Esophagus squamous epithelium (tissue), 5 donors: ENCODE measurements at regions not wholly inside any gene's neighbourhood (a gene's known extent, or its start where the extent isn't known, plus 50 kb on each side); places are given as distances from the start of the nearest gene placed in this dataset.

Experiments
- DNase-seq: peaks from one replicate; lab custom pipeline; 2025; lab: John Stamatoyannopoulos, UW
- H3K27ac ChIP-seq, 4 donors: fragments of 200-600 bp; sonication (generic); one replicate each; pipeline ENCODE4 v1.5.1; 2016 to 2019; ENCODE audit warnings: mild to moderate bottlenecking in 1 of 4
- H3K27me3 ChIP-seq, 4 donors: fragments of 200-600 bp; sonication (generic); 1 replicate in 3 of 4; 2 replicates in 1 of 4; pipeline versions ENCODE4 v1.5.1 to v1.6.0; 2017 to 2021; ENCODE audit warnings: antibody characterized with exemption in 1 of 4
- H3K36me3 ChIP-seq, 3 donors: fragments of 200-600 bp; sonication (generic); one replicate each; pipeline ENCODE4 v1.5.1; 2016 to 2019
- H3K4me1 ChIP-seq, 3 donors: fragments of 200-600 bp; sonication (generic); one replicate each; pipeline ENCODE4 v1.5.1; 2017 to 2019
- H3K4me3 ChIP-seq, 4 donors: fragments of 200-600 bp; sonication (generic); 1 replicate in 3 of 4; 2 replicates in 1 of 4; pipeline ENCODE4 v1.5.1; 2016 to 2019; ENCODE audit warnings: mild to moderate bottlenecking in 2 of 4, moderate library complexity in 1 of 4
- H3K9me3 ChIP-seq, 3 donors: fragments of 200-600 bp; sonication (generic); one replicate each; pipeline ENCODE4 v1.5.1; 2016 to 2019
- CTCF ChIP-seq, 6 experiments: fragments of 450-650 bp in 4 of 6; fragments of 200-600 bp in 2 of 6; sonication (generic) in 2 of 6; IDR thresholded peaks; one replicate each; pipeline ENCODE4 v1.5.1; 2016 to 2019; ENCODE audit warnings: antibody characterized with exemption in 6 of 6, mild to moderate bottlenecking in 4 of 6, moderate library complexity in 4 of 6
- POLR2A ChIP-seq, 4 donors: fragments of 450-650 bp; IDR thresholded peaks; one replicate each; pipeline ENCODE4 v1.6.1; 2017; ENCODE audit warnings: antibody characterized with exemption in 4 of 4, mild to moderate bottlenecking in 4 of 4, moderate library complexity in 3 of 4
- WGBS, 2 donors: methylation state at CpG; one replicate each; pipeline ENCODE4 v1.1.5; 2018; 5-methylcytosine and 5-hydroxymethylcytosine counted together
- intact Hi-C: fragments of 100-400 bp; cut with DNase I; formaldehyde crosslinking; loops from one replicate; pipeline ENCODE4 v1.15.0; 2022
- donor health status: DM: yes; HTN: yes; CAD: no.

GRCh38 chr3:72055436-72055835 lies 270.5 kb upstream of the PROK2 start:
- DNase-seq, result no peak
- Histone ChIP-seq H3K4me3 (no peak overlapping the region), H3K4me1 (no peaks in the 10 kb centered on the region), H3K9me3 (no peaks in the 10 kb centered on the region), H3K27ac (no peak overlapping the region), H3K27me3 (no peaks in the 10 kb centered on the region), H3K36me3 (no peaks in the 10 kb centered on the region)
- 70 to 83% methylated on average over 1 of the region's 1 CpG for WGBS, 2 donors
- intact Hi-C loops, result no loop called here
- TF ChIP-seq CTCF (IDR thresholded peaks at IDR 0.05), result no peak
- TF ChIP-seq POLR2A (IDR thresholded peaks at IDR 0.05), result no peak

- DNase-seq, result no peak
- TF ChIP-seq CTCF (IDR thresholded peaks at IDR 0.05), result no peak
- TF ChIP-seq POLR2A (IDR thresholded peaks at IDR 0.05), result no peak
- WGBS, 2 donors, result 100% methylated on average over 1 of the region's 1 CpG
- H3K4me1 ChIP-seq, result no peaks in the 10 kb centered on the region
- no peaks in the 10 kb centered on the region for H3K36me3 ChIP-seq
- H3K27ac ChIP-seq, result no peak overlapping the region
- no peaks in the 10 kb centered on the region for H3K9me3 ChIP-seq
- intact Hi-C loops, result no loop called here
- H3K4me3 ChIP-seq, result no peak overlapping the region
- no peaks in the 10 kb centered on the region for H3K27me3 ChIP-seq
These were observed 270.0 kb upstream of the PROK2 start for GRCh38 chr3:72054976-72055375.

GRCh38 chr3:72052841-72053409 lies 268.0 kb upstream of the PROK2 start:
- WGBS, 2 donors, result 74 to 76% methylated on average over 8 of the region's 8 CpGs
- no peak overlapping the region for H3K27ac ChIP-seq
- H3K4me1 ChIP-seq, result no peaks in the 10 kb centered on the region
- intact Hi-C loops, result no loop called here
- no peaks in the 10 kb centered on the region for H3K36me3 ChIP-seq
- TF ChIP-seq CTCF (IDR thresholded peaks at IDR 0.05) (no peak), POLR2A (IDR thresholded peaks at IDR 0.05) (no peak)
- H3K4me3 ChIP-seq, result no peak overlapping the region
- no peaks in the 10 kb centered on the region for H3K9me3 ChIP-seq
- DNase-seq, result no peak
- no peaks in the 10 kb centered on the region for H3K27me3 ChIP-seq

GRCh38 chr3:72050771-72051170 lies 265.8 kb upstream of the PROK2 start:
- H3K9me3 ChIP-seq, result no peaks in the 10 kb centered on the region
- no peak for DNase-seq
- no peak overlapping the region for H3K27ac ChIP-seq
- H3K4me1 ChIP-seq, result no peaks in the 10 kb centered on the region
- no peaks in the 10 kb centered on the region for H3K27me3 ChIP-seq
- H3K4me3 ChIP-seq, result no peak overlapping the region
- TF ChIP-seq POLR2A (IDR thresholded peaks at IDR 0.05), result no peak
- WGBS, 2 donors, result 85 to 91% methylated on average over 5 of the region's 5 CpGs
- intact Hi-C loops, result no loop called here
- no peaks in the 10 kb centered on the region for H3K36me3 ChIP-seq

GRCh38 chr3:72050048-72050632 lies 265.2 kb upstream of the PROK2 start:
- intact Hi-C loops, result no loop called here
- TF ChIP-seq CTCF (IDR thresholded peaks at IDR 0.05), result no peak
- TF ChIP-seq POLR2A (IDR thresholded peaks at IDR 0.05), result no peak
- Histone ChIP-seq H3K27me3 (no peaks in the 10 kb centered on the region), H3K27ac (no peak overlapping the region), H3K36me3 (no peaks in the 10 kb centered on the region), H3K9me3 (no peaks in the 10 kb centered on the region), H3K4me1 (no peaks in the 10 kb centered on the region), H3K4me3 (no peak overlapping the region)
- 69 to 78% methylated on average over 5 to 6 of the region's 6 CpGs for WGBS, 2 donors
- DNase-seq, result no peak
